Left forelimb (tissue), 1 donor: ENCODE measurements at regions not wholly inside any gene's neighbourhood (a gene's known extent, or its start where the extent isn't known, plus 50 kb on each side); places are given as distances from the start of the nearest gene placed in this dataset.
"Not testable (repeated sequence)": the region's sequence is repeated elsewhere in the genome, so short reads cannot be mapped to it uniquely, and the experiment has no call there.

Experiments
- DNase-seq: peaks from one replicate; pipeline ENCODE4 v3.0.0-alpha.2; 2018; ENCODE audit warnings: low spot score

DNA sequence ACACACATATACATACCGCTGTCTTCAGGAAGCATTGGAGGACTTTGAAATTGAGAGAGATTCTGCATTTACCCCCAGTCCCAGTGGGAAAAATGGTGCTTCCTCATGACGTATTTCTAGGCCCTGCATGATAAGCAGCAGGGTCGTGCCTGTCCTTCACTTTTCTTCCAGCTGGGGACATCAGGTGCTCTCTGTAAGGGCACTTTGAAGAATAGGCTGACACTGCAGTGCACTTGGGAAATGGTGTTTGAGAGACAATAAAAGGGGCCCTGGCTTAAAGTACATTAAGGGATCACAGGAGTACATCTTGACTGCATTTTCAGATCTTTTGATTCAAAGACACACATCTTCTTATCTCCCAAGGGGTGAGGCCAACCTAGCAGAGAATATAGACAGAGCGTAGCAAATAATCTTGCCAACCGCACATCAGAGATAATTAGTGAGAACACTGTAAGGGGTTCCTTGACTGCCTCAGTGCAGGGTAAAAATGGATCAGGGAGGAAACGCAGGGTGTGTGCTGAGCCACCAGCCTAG lies 437.9 kb downstream of the CSNK1G3 start:
- no peak for DNase-seq

DNA sequence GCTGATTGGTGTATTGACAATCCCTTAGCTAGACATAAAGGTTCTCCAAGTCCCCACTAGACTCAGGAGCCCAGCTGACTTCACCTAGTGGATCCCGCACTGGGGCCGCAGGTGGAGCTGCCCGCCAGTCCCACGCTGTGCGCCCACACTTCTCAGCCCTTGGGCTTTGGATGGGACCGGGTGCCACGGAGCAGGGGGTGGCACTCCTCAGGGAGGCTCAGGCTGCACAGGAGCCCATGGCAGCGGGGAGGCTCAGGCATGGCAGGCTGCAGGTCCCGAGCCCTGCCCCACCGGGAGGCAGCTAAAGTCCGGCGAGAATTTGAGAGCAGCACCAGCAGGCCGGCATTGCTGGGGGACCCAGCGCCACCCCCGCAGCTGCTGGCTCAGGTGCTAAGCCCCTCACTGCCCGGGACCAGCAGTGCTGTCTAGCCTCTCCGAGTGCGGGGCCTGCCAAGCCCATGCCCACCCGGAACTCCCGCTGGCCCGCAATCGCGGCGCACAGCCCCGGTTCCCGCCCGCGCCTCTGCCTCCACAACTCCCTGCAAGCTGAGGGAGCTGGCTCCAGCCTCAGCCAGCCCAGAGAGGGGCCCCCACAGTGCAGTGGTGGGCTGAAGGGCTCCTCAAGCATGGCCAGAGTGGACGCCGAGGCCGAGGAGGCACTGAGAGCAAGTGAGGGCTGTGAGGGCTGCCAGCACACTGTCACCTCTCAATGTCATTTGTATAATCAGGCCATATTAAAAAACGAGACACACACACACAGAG lies 437.2 kb downstream of the CSNK1G3 start:
- no peak for DNase-seq

DNA sequence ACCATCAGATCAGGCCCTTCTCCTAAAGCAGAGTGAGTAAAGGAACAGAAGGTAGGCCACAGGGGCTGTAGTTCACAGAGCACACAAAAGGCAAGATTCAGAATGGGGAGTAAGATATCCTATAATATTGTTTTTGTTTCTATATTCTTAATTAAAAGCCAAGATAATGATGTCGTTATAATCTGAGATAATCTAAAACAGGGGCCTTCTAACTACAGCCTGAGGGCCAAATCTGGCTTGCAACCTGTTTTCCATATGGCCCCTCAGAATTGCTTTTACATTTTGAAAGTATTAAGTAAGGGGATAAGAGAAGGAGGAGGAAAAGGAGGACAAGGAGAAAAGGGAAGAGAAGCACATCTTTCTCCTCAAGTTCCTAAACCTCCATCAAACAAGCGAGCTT lies 435.8 kb downstream of the CSNK1G3 start:
- no peak for DNase-seq

DNA sequence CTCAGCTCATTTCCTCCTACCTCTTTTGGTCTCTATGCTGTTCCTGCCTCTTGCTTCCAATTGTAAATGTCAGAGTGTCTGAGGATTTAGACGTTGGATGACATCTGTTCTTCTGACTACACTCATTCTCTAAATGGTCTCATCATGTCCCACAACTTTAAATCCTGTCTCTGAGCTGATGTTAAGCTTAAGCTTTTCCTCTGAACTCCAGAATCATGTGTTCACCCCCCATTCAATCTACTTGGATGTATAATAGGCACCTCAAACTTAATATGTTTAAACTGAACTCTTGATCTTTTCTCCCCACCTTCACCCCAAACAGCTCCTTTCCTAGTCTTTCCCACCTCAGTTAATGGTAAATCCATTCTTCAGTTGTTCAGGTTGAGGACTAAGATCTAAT lies 433.6 kb downstream of the CSNK1G3 start:
- no peak for DNase-seq

DNA sequence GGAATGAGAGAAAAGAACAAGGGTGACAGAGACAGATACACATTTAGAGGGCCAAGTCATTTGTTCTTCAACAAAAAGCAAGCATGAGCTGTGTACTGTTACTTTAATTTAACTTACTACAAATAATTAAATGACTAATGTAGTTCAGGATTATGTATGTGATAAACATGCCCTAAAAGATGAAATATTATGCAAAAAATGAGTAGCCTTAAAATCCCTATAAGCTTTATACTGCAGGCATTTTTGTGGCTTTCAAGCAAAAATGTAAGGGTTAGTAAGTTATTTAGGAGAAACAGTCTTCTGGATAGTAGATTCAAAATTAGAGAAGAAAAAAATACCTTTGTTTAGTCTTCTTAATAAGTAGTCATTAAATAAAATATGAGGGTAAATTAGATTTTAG lies 431.2 kb downstream of the CSNK1G3 start:
- DNase-seq, result no peak

DNA sequence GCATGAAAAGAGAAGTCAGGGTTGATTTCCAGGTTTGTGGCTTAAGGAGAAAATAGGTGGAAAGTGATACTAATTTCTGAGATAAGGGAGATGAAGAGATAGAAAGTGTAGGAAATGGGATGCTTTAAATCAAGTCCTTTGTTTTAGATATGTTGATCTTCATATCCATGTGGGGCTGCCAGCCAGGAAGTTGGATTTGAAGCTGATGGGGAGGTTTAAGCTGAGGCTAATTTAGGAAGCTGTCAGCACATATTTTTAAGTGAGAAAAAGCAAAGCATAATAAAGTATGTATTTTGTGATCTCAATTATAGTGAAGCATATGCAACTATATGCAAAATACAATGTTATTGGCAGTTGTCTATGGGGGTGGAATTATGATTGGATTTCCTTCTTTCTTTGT lies 428.4 kb downstream of the CSNK1G3 start:
- DNase-seq, result no peak

DNA sequence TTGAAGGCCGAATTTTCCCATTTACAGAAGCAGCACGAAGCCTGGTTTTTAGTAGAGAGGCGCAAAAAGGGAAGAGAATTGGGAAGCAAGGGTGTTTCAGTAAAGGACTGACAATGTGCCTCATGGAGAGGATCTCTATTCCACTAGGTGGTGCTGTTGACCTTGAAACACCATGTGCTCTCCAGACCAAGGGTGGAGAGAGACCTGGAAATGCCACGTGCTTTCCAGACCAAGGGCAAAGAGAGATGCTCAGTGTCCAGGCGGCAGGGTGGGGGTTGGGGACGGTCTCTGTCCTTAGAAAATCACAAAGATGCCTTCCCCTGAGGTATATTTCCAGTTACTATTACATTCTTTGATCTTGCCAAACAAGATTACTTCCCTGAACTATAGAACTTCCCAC lies 425.3 kb downstream of the CSNK1G3 start:
- DNase-seq, result no peak

DNA sequence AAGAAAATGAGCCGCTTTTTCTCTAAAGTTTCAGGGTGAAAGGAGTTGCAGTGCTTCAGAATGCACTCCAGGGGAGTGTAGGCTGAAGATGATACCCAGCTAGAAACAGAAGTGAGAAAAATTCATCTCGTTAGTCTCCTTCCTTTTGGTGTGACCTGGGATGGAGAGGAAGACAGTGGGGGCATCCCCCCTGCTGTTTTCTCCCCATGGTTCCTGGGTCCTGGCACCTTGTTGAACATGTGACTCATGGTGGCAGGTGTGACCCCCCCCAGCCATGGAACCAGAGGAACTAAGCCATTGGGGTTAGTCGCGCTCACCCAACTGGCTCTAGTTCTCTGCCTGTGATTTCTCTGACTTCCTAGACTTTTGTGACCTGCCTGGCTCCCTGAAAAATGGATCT lies 424.6 kb downstream of the CSNK1G3 start:
- DNase-seq, result no peak

DNA sequence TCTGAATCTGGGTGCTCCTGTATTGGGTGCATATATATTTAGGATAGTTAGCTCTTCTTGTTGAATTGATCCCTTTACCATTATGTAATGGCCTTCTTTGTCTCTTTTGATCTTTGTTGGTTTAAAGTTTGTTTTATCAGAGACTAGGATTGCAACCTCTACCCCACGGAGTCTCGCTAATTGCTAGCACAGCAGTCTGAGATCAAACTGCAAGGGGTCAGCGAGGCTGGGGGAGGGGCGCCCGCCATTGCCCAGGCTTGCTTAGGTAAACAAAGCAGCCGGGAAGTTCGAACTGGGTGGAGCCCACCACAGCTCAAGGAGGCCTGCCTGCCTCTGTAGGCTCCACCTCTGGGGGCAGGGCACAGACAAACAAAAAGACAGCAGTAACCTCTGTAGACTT lies 421.8 kb downstream of the CSNK1G3 start:
- DNase-seq, result not testable (repeated sequence)

DNA sequence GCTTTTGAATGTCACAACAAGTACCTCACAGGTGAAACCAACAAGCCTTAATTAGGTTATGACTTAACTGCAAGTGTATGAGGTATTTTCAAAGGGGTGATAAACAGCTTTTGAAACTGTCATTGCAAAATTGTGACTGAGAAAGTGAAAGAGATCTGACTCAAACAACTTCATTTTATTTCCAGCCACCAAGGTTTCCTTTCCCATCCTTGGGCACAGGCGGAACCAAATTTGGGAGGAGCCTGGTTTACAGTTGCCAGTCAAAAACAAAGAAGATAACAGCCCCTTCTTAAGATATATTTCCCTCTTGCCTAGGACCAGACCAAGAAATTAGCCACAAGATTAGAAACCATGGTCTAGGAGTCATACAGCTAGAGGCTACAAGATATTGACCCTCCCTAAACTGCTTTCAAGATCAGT lies 417.1 kb downstream of the CSNK1G3 start:
- no peak for DNase-seq

DNA sequence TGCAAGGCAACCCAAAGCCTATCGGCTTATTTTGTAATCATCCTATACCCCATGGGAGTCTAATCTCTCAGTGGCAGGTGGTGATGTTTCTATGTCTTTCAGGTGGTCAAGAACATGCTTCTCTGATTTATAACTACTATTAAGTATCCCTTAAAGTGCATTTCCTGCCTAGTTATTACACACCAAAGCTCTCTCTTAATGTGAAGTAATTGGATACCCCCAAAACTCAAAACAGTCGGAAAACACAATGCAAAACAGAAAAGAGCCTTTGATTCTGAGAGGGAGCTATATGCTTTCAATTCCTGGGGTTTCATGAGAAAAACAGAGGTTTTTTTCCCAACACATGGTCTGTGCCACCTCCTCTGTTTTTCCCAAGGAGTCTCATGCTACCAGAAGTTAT lies 416.4 kb downstream of the CSNK1G3 start:
- DNase-seq, result no peak

DNA sequence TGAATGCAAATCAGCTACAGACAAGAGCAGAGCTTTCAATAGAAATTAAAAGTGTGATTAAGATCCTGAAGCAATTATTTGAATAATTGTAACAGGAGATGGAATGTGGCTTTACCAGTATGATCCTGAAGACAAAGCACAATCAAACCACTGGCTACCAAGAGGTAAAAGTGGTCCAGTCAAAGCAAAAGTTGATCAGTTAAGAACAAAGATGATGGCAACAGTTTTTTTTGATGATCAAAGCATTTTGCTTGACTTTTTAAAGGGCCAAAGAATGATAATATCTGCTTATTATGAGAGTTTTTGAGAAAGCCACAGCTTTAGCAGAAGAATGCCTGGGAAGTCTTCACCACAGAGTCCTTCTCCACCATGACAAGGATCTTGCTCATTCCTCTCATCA lies 409.2 kb downstream of the CSNK1G3 start:
- no peak for DNase-seq

DNA sequence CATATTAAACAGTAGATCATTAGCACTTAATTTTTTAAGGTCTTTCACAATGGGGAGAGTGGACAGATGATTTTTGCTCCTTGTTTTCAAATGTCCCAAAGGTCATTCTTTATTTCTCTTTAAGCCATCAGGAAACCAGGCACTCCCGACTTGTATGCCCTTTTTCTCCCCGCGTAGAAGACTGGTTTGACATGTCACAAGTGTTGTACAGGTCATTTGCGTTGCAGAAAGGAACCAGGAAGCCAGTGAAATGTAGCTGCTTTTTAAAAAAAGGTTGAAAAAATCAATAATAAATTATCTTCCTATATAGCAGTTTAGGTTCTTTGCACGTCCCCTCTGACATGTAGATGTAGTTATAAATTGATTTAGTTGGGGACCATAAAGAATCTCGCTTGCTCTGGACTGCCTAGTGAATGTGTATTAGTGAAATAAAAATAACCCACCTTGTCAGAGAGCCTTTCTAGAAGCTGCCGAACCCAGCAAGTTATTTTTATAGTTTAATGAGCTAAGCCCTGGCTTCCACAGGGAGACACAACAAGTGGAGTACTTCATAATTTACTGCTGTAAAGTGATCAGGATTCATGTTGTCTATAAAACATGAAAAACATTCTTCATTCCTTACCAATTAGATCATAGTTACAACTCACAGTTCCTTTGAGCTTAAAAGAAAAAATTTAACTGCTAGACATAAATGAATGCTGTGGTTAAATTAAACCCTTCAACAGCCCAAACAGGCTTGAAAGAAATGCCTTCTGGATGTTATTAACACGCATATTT lies 404.6 kb downstream of the CSNK1G3 start:
- no peak for DNase-seq

DNA sequence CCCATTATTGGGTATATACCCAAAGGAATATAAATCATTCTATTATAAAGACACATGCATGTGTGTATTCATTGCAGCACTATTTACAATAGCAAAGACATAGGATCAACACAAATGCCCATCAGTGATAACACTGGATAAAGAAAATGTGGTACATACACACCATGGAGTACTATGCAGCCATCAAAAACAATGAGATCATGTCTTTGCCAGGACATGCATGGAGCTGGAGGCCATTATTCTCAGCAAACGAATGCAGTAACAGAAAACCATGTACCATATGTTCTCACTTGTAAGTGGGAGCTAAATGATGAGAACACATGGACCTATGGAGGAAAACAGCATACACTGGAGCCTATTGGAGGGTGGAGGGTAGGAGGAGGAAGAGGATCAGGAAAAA lies 402.4 kb downstream of the CSNK1G3 start:
- DNase-seq, result no peak

DNA sequence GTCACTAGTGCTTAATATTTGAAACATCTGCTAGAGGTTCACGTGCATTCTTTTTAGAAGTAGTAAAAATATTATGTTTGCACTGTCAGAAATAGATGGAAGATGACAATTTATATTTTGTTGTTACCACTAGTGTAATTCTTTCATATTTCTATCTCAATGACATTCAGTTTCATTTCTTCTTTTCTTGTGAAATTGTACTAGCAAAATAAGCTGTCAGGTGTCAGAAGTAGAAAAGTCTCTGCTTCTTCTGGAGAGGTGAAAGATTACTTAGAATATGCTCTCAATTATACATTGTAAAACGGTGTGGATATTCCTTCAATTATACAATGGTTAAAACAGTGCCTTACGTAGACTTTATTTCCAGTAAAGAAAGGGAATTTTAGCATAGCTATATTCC lies 395.4 kb downstream of the CSNK1G3 start:
- no peak for DNase-seq

DNA sequence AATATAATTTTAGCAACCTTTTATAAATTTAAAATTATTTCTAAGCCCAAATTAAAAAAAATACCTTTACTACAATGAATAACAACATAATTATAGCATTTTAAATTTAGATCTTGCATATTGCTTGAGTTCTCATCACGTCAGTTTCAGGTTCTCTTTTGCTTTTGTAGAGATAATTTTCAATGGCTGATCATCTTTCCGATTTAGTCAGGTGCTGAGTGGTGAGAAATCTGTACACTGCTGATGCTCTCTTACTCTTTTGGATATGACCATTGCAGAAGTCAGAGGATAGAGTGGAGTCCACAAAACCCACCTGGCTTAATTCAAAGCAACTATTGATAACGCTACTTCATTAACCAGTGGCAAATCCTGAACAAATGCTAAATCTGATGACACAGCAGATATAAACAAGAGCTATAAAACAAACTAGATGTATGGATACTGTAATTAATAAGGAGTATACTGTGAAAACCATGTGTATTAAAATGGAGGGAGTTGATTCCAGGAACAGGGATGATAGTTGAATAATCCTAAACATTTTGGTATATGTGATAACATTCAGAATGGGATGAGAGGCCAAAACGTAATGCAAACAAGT lies 394.8 kb downstream of the CSNK1G3 start:
- DNase-seq, result no peak

DNA sequence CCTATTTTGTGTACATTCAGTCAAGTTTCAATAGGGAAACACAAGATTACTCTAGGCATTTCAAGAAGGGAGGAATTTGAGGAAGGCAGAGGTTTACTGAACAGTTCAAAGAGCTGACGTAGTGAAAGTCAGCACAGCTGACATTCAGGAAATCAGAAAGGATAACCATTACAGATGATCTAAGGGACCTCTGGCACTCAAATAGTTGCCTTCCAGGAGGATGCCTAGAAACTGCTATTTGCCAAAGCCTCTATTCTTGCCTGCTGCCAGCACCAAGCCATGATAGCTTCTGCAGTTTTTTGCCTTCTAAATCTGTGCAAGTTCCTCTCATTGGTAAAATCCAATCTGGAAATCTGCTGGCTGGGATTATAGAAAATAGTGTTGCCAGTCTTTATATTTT lies 373.1 kb downstream of the CSNK1G3 start:
- no peak for DNase-seq

DNA sequence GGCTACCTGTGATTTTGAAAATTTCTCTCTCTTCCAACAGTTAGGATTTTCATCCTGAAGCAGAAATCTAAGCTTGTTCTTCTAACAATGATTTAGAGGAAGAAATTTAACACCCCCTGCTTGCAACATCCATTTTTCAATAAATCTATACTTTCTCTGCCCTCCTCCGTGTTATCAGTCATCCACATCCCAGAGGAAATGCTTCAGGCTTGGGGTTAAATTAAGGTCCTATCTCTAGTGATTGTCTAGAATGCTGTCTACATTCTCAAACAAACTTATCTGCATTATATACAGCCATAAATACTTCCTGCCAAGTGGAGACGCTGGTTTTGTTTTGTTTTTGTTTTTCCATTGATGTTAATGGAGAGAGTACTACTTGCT lies 371.0 kb downstream of the CSNK1G3 start:
- DNase-seq, result no peak

DNA sequence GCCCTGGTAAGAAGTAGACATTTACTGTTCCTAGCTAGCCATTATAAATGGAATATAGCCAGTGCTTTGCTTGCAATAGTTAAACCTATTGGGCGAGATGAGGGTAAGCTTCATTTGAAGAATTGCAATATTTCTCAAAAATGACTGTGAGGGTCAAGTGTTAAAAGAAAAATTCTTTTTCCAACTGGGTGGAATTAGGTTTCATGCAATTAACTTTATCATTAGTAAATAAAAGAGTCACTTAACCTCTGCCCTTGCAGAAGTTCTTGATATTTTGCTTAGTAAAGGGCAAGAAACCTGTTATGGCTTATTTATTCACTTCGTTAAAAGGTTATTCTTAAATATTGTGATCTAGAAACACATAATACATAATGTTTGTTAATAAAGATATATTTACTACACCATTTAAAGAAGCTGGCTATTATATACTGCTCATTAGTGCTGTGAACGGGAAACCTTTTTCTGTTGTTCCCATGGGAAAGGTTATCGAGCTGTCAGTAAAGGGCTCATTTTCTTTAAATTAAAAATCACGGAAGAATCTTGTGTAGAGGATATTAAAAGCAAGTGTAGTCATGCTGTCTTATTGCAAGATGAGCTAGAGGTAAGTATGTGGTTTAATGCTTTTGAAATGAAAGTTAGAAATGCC lies 370.5 kb downstream of the CSNK1G3 start:
- no peak for DNase-seq

DNA sequence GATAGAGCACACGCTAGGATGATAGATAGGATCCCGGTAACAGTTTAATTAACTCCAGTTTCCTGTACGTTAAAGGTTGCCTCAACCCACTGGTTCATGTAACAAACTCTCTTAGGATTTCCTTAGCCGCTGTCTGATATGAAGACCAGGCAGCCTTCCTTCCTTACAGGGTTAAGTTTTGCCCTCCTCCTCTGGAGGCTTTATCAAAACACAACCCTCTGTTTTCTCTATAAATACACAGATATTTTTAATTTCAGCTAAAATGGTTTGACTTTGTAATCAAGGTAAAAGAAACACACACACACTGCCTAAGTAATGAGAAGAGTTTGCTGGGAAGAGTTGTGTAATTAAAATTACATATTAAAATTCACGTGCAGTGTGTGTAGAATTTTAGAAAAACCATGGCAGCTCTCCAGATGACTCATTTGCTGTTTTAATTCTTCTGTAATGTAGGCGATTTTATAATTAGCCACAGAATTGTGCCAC lies 369.8 kb downstream of the CSNK1G3 start:
- DNase-seq, result no peak

DNA sequence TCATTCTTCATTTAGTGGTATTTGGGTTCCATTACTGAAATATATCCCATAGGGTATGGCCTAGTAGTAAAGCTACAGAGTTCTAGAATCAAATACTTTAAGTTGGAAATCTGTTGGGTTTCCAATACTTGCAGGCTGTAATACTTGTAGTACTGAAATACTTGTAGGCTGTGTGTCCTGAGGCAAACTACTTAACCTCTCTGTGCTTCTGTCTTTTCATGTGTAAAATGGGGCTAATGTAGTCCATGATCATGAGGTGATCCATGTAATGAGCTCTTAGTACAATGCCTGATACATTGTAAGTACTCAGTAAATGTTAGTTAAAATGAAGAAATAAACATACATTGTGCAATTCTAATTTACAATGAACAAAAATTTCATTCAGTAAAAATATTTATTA lies 368.9 kb downstream of the CSNK1G3 start:
- no peak for DNase-seq

DNA sequence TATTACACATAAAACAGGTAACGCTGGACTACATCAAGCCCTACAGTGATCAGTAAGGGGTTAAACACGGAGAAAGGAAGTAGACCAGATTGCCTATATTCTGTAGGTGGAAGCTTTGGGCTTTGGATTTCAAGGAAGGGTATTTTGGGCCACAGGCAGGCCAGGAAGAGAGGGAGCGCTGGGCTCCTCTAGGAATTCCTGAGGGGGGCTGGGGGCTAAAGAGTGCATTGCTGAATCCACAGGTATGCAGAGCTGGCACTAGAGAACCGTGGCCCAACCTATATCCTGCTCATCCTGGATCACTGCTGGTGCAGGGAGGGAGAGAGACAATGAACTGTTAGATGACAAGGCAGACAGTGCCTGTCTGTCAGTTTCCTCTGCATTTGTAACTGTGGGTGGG lies 367.1 kb downstream of the CSNK1G3 start:
- DNase-seq, result no peak
